Effector CD4-positive, alpha-beta T cell (primary cell): ENCODE measurements at regions not wholly inside any gene's neighbourhood (a gene's known extent, or its start where the extent isn't known, plus 50 kb on each side); places are given as distances from the start of the nearest gene placed in this dataset.

Experiments used
- DNase-seq: peaks from one replicate; pipeline ENCODE4 v3.0.0-alpha.2; 2020

- no peak for DNase-seq
These were observed 95.4 kb downstream of the MRM1 start for GRCh38 chr17:36696805-36697204.

- DNase-seq: no peak
These were observed 96.6 kb downstream of the MRM1 start for GRCh38 chr17:36697903-36698530.

- no peak for DNase-seq
These were observed 100.2 kb downstream of the MRM1 start for GRCh38 chr17:36701429-36702099.

- DNase-seq: no peak
These were observed 101.3 kb downstream of the MRM1 start for GRCh38 chr17:36702636-36703035.

GRCh38 chr17:36703860-36704266, 102.5 kb downstream of the MRM1 start:
- DNase-seq: peak; percentile 14

GRCh38 chr17:36705283-36705795, 104.0 kb downstream of the MRM1 start:
- DNase-seq: no peak

- peak; percentile 27 for DNase-seq
These were observed 104.7 kb downstream of the MRM1 start for GRCh38 chr17:36705874-36706731.

- DNase-seq: no peak
These were observed 106.5 kb downstream of the MRM1 start for GRCh38 chr17:36707904-36708303.

GRCh38 chr17:36714789-36715188, 113.4 kb downstream of the MRM1 start:
- no peak for DNase-seq

- DNase-seq: no peak
These were observed 114.6 kb downstream of the MRM1 start for GRCh38 chr17:36715951-36716350.

- no peak for DNase-seq
These were observed 115.7 kb downstream of the MRM1 start for GRCh38 chr17:36717088-36717487.

GRCh38 chr17:36720131-36720530, 118.7 kb downstream of the MRM1 start:
- DNase-seq: no peak

GRCh38 chr17:36721560-36722120, 120.3 kb downstream of the MRM1 start:
- no peak for DNase-seq

- DNase-seq: peak; percentile 59
These were observed 120.9 kb downstream of the MRM1 start for GRCh38 chr17:36722121-36722902.

- no peak for DNase-seq
These were observed 121.5 kb downstream of the MRM1 start for GRCh38 chr17:36722903-36723263.

- no peak for DNase-seq
These were observed 122.2 kb downstream of the MRM1 start for GRCh38 chr17:36723459-36724025.

- DNase-seq: no peak
These were observed 124.8 kb downstream of the MRM1 start for GRCh38 chr17:36726199-36726598.

- no peak for DNase-seq
These were observed 125.7 kb downstream of the MRM1 start for GRCh38 chr17:36727052-36727451.

GRCh38 chr17:36727577-36727976, 126.2 kb downstream of the MRM1 start:
- no peak for DNase-seq

GRCh38 chr17:36728030-36728991, 126.9 kb downstream of the MRM1 start:
- DNase-seq: no peak
